ENCODE measurements at regions not wholly inside any gene's neighbourhood (a gene's known extent, or its start where the extent isn't known, plus 50 kb on each side); places are given as distances from the start of the nearest gene placed in this dataset.

- no peak for TF ChIP-seq CTCF (IDR thresholded peaks at IDR 0.05; ENCODE audit: control insufficient read depth, insufficient read depth, low read depth, low read length, missing control alignments)
- DNase-seq (ENCODE audit: low read depth), result no peak
- H3K4me3 ChIP-seq (ENCODE audit: control insufficient read depth, low read depth, low read length), result no peak overlapping the region
Observed at GRCh38 chr2:120602251-120602650, 133.4 kb upstream of the GLI2 start.

- H3K4me3 ChIP-seq (ENCODE audit: control insufficient read depth, low read depth, low read length), result no peak overlapping the region
- no peak for DNase-seq (ENCODE audit: low read depth)
Observed at GRCh38 chr2:120604767-120605166, 130.9 kb upstream of the GLI2 start.

GRCh38 chr2:120605231-120605935 is 130.3 kb upstream of the GLI2 start:
- no peak overlapping the region for H3K4me3 ChIP-seq (ENCODE audit: control insufficient read depth, low read depth, low read length)
- no peak for TF ChIP-seq CTCF (IDR thresholded peaks at IDR 0.05; ENCODE audit: control insufficient read depth, insufficient read depth, low read depth, low read length, missing control alignments)
- DNase-seq (ENCODE audit: low read depth), result no peak

More at GRCh38 chr2:120604767-120605166, 130.9 kb upstream of the GLI2 start:
- TF ChIP-seq CTCF (IDR thresholded peaks at IDR 0.05; ENCODE audit: control insufficient read depth, insufficient read depth, low read depth, low read length, missing control alignments), result no peak

GRCh38 chr2:120606280-120606679 is 129.4 kb upstream of the GLI2 start:
- no peak overlapping the region for H3K4me3 ChIP-seq (ENCODE audit: control insufficient read depth, low read depth, low read length)
- TF ChIP-seq CTCF (IDR thresholded peaks at IDR 0.05; ENCODE audit: control insufficient read depth, insufficient read depth, low read depth, low read length, missing control alignments), result no peak
- DNase-seq (ENCODE audit: low read depth), result no peak

- DNase-seq (ENCODE audit: low read depth), result no peak
- no peak for TF ChIP-seq CTCF (IDR thresholded peaks at IDR 0.05; ENCODE audit: control insufficient read depth, insufficient read depth, low read depth, low read length, missing control alignments)
- no peak overlapping the region for H3K4me3 ChIP-seq (ENCODE audit: control insufficient read depth, low read depth, low read length)
Observed at GRCh38 chr2:120606931-120607330, 128.7 kb upstream of the GLI2 start.

GRCh38 chr2:120607506-120607905 is 128.2 kb upstream of the GLI2 start:
- no peak for TF ChIP-seq CTCF (IDR thresholded peaks at IDR 0.05; ENCODE audit: control insufficient read depth, insufficient read depth, low read depth, low read length, missing control alignments)
- DNase-seq (ENCODE audit: low read depth), result no peak
- H3K4me3 ChIP-seq (ENCODE audit: control insufficient read depth, low read depth, low read length), result no peak overlapping the region

Measured in AG09309 (cell line).